ENCODE measurements at regions not wholly inside any gene's neighbourhood (a gene's known extent, or its start where the extent isn't known, plus 50 kb on each side); places are given as distances from the start of the nearest gene placed in this dataset.

DNA sequence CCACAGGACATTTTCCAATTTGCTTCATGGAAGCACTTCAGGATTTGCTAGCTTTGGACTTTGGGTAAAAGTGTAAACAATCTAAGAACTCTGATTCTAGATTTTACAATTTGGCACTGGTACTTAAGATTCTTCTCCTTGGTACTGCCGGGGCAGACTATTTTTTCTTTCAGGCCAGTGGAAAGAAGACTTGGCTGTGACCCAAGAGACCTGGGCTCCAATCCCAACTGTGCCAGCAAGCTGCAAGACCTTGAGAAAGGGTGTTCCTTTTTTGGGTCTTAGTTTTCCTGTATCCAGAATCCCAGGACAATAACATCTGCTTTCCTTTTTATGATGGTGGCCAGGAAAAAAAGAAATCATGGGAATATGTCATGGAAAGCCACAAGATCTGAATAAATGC lies 148.1 kb upstream of the CRY1 start:
- H3K79me2 ChIP-seq (ENCODE audit: insufficient read depth, low read length) = no peaks in the 10 kb centered on the region
- H3K14ac ChIP-seq (ENCODE audit: insufficient read depth, low read length) = no peak overlapping the region
- no peak overlapping the region for H3K27ac Mint-ChIP-seq
- H3T11ph ChIP-seq (ENCODE audit: low read length) = no peak overlapping the region
- TF ChIP-seq, protein P1, sequence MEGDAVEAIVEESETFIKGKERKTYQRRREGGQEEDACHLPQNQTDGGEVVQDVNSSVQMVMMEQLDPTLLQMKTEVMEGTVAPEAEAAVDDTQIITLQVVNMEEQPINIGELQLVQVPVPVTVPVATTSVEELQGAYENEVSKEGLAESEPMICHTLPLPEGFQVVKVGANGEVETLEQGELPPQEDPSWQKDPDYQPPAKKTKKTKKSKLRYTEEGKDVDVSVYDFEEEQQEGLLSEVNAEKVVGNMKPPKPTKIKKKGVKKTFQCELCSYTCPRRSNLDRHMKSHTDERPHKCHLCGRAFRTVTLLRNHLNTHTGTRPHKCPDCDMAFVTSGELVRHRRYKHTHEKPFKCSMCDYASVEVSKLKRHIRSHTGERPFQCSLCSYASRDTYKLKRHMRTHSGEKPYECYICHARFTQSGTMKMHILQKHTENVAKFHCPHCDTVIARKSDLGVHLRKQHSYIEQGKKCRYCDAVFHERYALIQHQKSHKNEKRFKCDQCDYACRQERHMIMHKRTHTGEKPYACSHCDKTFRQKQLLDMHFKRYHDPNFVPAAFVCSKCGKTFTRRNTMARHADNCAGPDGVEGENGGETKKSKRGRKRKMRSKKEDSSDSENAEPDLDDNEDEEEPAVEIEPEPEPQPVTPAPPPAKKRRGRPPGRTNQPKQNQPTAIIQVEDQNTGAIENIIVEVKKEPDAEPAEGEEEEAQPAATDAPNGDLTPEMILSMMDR (conservative IDR thresholded peaks at IDR 0.05) = no peak
- no peak overlapping the region for H2BK20ac ChIP-seq (ENCODE audit: low read depth, low read length, poor library complexity, severe bottlenecking)
- no peaks in the 10 kb centered on the region; the same call in 1 of the 2 replicates for H3K27me3 ChIP-seq (ENCODE audit: insufficient read depth, low read length)
- H3K27ac ChIP-seq (ENCODE audit: insufficient read length, low read depth, low read length) = no peak overlapping the region
- peaks cover 20 to 21% of the 10 kb centered on the region in 2 experiments for H3K4me1 Mint-ChIP-seq
- H3K23ac ChIP-seq (ENCODE audit: insufficient read length, low read depth, low read length) = no peak overlapping the region
- H3K18ac ChIP-seq (ENCODE audit: insufficient read length, low read depth, low read length) = no peak overlapping the region
- no peak overlapping the region for H4K8ac ChIP-seq (replicated peaks; ENCODE audit: insufficient read length, low read depth, low read length)
- no peak overlapping the region for H4K5ac ChIP-seq (ENCODE audit: insufficient read length, low read depth, low read length)
- H2BK5ac ChIP-seq (ENCODE audit: insufficient read length, low read length) = no peak overlapping the region
- H2AFZ ChIP-seq (ENCODE audit: low read length) = no peak overlapping the region
- H2BK15ac ChIP-seq (ENCODE audit: low read depth, low read length) = no peak overlapping the region
- no peak overlapping the region for H3K4me3 Mint-ChIP-seq
- H2BK12ac ChIP-seq (ENCODE audit: insufficient read length, low read depth, low read length) = no peak overlapping the region
- H3K23me2 ChIP-seq (ENCODE audit: insufficient read length, low read depth, low read length, poor library complexity, severe bottlenecking) = no peaks in the 10 kb centered on the region
- H3K79me1 ChIP-seq (ENCODE audit: insufficient read depth, low read depth, low read length, poor library complexity, severe bottlenecking) = no peaks in the 10 kb centered on the region
- no peaks in the 10 kb centered on the region for H3K9me3 Mint-ChIP-seq
- H3K56ac ChIP-seq (ENCODE audit: insufficient read length, low read depth, low read length) = no peak overlapping the region
- H3K9ac ChIP-seq (ENCODE audit: extremely low read depth, insufficient read length, low read length) = no peak overlapping the region
- no peak overlapping the region for H2AK5ac ChIP-seq (ENCODE audit: insufficient read length, low read length)
- WGBS (ENCODE audit: extremely low coverage, insufficient read length, low lambda C conversion rate) = no CpG with 5 or more reads among the region's 1 CpG
- no peaks in the 10 kb centered on the region for H3K36me3 Mint-ChIP-seq (ENCODE audit: insufficient read depth in 1 of 3, low read depth in 3 of 3)
- no peak overlapping the region for H4K91ac ChIP-seq (ENCODE audit: insufficient read length, low read depth, low read length)
- H3K4ac ChIP-seq (ENCODE audit: low read depth, low read length) = no peak overlapping the region
- no peak overlapping the region for H2BK120ac ChIP-seq (ENCODE audit: low read depth, low read length, poor library complexity, severe bottlenecking)
- peaks cover 4% of the 10 kb centered on the region; the same call in 1 of the 2 replicates for H3K4me1 ChIP-seq (ENCODE audit: insufficient read depth, low read length)
- no peaks in the 10 kb centered on the region for H4K20me1 ChIP-seq (ENCODE audit: control insufficient read depth, insufficient read depth, insufficient read length)
- H3K9me3 ChIP-seq (ENCODE audit: control insufficient read depth, low read depth, low read length) = no peaks in the 10 kb centered on the region
- DNase-seq = no peak
- H3K27me3 Mint-ChIP-seq (ENCODE audit: low read depth) = peaks cover 5% of the 10 kb centered on the region
- H3K4me2 ChIP-seq (ENCODE audit: insufficient read depth, insufficient read length, low read length) = no peak overlapping the region

All from H9 (cell line).